HCT116 (cell line): ENCODE measurements at regions not wholly inside any gene's neighbourhood (a gene's known extent, or its start where the extent isn't known, plus 50 kb on each side); places are given as distances from the start of the nearest gene placed in this dataset.

Experiments used
- ATAC-seq: fragments of 200-7000 bp; cut with Tn5 transposase; 2 replicates; pipeline ENCODE4 v1.9.1; 2020; ENCODE audit warnings: mild to moderate bottlenecking, moderate library complexity
- BruUV-seq: library from RNA; stranded (reverse); fragments of 400-500 nt; replicated peaks from 2 replicates; lab custom pipeline; 2021; lab: Mats Ljungman, UMichigan
- CTCF ChIA-PET: fragments of 300-600 bp; sonication (Branson Sonifier 250); formaldehyde crosslinking; loops from one replicate; lab custom pipeline; 2021; ENCODE audit warnings: antibody characterized with exemption; lab: Charles Lee
- POLR2A ChIA-PET: fragments of 300-600, 350-600 bp; sonication (Branson Sonifier 250); formaldehyde crosslinking; loops from one replicate; lab custom pipeline; 2021; ENCODE audit warnings: antibody characterized with exemption; lab: Charles Lee
- RAD21 ChIA-PET, 2 experiments: fragments of 300-600 bp; sonication (Branson Sonifier 250); formaldehyde crosslinking; loops; one replicate each; lab custom pipeline; 2023; ENCODE audit warnings: low total read pairs in 2 of 2; ENCODE audit not compliant: uncharacterized antibody in 2 of 2, unreplicated experiment in 2 of 2, low non-redundant PET in 1 of 2; lab: Charles Lee
- DNase-seq: peaks from one replicate; pipeline ENCODE4 v3.0.0-alpha.2; 2010; ENCODE audit warnings: low read depth, low spot score
- H2AFZ ChIP-seq: fragments of 200-600 bp; shearing (Covaris generic), sonication (generic); 2 replicates; pipeline ENCODE4 v1.6.1; 2017; ENCODE audit warnings: low read depth, mixed run types, mixed read lengths, antibody characterized with exemption, low read length; ENCODE audit not compliant: poor library complexity, severe bottlenecking
- H3K27ac ChIP-seq: 2 replicates; pipeline ENCODE4 v1.5.1; 2012; ENCODE audit warnings: low read depth, low read length
- H3K27me3 ChIP-seq: fragments of 200-600 bp; sonication (generic); 2 replicates; pipeline ENCODE4 v1.6.1; 2016; ENCODE audit warnings: mixed run types, low read length, mixed read lengths; ENCODE audit not compliant: insufficient read depth
- H3K36me3 ChIP-seq, 2 experiments: fragments of 200-500 bp in 1 of 2; fragments of 200-600 bp in 1 of 2; sonication (Bioruptor generic) in 1 of 2; sonication (generic) in 1 of 2; 2 replicates each; pipeline versions ENCODE4 v1.5.1 to v1.6.1; 2014 to 2016; ENCODE audit warnings: low read length in 2 of 2, inconsistent platforms in 1 of 2, mixed read lengths in 1 of 2, mixed run types in 1 of 2; ENCODE audit not compliant: insufficient read depth in 2 of 2, control insufficient read depth in 1 of 2
- H3K4me1 ChIP-seq, 2 experiments: fragments of 200-600 bp in 1 of 2; sonication (generic) in 1 of 2; 2 replicates each; pipeline versions ENCODE4 v1.5.1 to v1.6.1; 2012 to 2017; ENCODE audit warnings: low read length in 2 of 2, inconsistent platforms in 1 of 2, mild to moderate bottlenecking in 1 of 2, mixed read lengths in 1 of 2, mixed run types in 1 of 2, moderate library complexity in 1 of 2; ENCODE audit not compliant: insufficient read depth in 2 of 2, control insufficient read depth in 1 of 2
- H3K4me2 ChIP-seq: fragments of 200-600 bp; sonication (generic); 2 replicates; pipeline ENCODE4 v1.6.1; 2017; ENCODE audit warnings: mixed run types, low read length, mixed read lengths
- H3K4me3 ChIP-seq, 2 experiments: fragments of 200-600 bp in 1 of 2; sonication (generic) in 1 of 2; replicated peaks in 1 of 2; 2 replicates each; pipeline ENCODE4 v1.5.1; 2011 to 2016; ENCODE audit warnings: low read length in 2 of 2, control low read depth in 1 of 2, low read depth in 1 of 2, mild to moderate bottlenecking in 1 of 2, mixed read lengths in 1 of 2, mixed run types in 1 of 2
- H3K79me2 ChIP-seq: fragments of 200-600 bp; sonication (generic); 2 replicates; pipeline ENCODE4 v1.6.1; 2017; ENCODE audit warnings: mild to moderate bottlenecking, mixed run types, low read length, moderate library complexity, mixed read lengths; ENCODE audit not compliant: insufficient read depth
- H3K9ac ChIP-seq: fragments of 200-600 bp; sonication (generic); 2 replicates; pipeline ENCODE4 v1.6.1; 2016; ENCODE audit warnings: low read length, mixed read lengths
- H3K9me2 ChIP-seq: fragments of 200-600 bp; sonication (generic), shearing (Covaris generic); 2 replicates; pipeline ENCODE4 v1.6.1; 2017; ENCODE audit warnings: mixed run types, mild to moderate bottlenecking, moderate library complexity; ENCODE audit not compliant: insufficient read depth
- H3K9me3 ChIP-seq, 2 experiments: fragments of 200-500 bp in 1 of 2; fragments of 200-600 bp in 1 of 2; sonication (Bioruptor generic) in 1 of 2; sonication (generic) in 1 of 2; 2 replicates each; pipeline ENCODE4 v1.6.1; 2014 to 2017; ENCODE audit warnings: low read length in 2 of 2, mixed read lengths in 2 of 2, inconsistent platforms in 1 of 2, low read depth in 1 of 2, mild to moderate bottlenecking in 1 of 2, mixed run types in 1 of 2, moderate library complexity in 1 of 2; ENCODE audit not compliant: control insufficient read depth in 1 of 2, insufficient read depth in 1 of 2
- H4K20me1 ChIP-seq: fragments of 200-600 bp; sonication (generic), shearing (Covaris generic); 2 replicates; pipeline ENCODE4 v1.6.1; 2017; ENCODE audit warnings: mixed run types, mild to moderate bottlenecking, moderate library complexity; ENCODE audit not compliant: insufficient read depth
- CBX3 ChIP-seq: IDR thresholded peaks from 2 replicates; pipeline ENCODE4 v1.6.1; 2012; ENCODE audit warnings: low read depth
- CEBPB ChIP-seq: IDR thresholded peaks from 2 replicates; pipeline ENCODE4 v1.6.1; 2012; ENCODE audit warnings: low read depth
- CTCF ChIP-seq, 3 experiments: fragments of 200-600 bp in 1 of 3; sonication (generic) in 1 of 3; IDR thresholded peaks in 2 of 3; conservative IDR thresholded peaks in 1 of 3; 2 replicates each; pipeline ENCODE4 v1.5.1; 2012 to 2017; ENCODE audit warnings: low read depth in 2 of 3, low read length in 2 of 3, antibody characterized with exemption in 1 of 3, borderline replicate concordance in 1 of 3, control low read depth in 1 of 3, mild to moderate bottlenecking in 1 of 3, mixed read lengths in 1 of 3, mixed run types in 1 of 3, moderate library complexity in 1 of 3; ENCODE audit not compliant: insufficient read depth in 1 of 3
- ELF1 ChIP-seq: IDR thresholded peaks from 2 replicates; pipeline ENCODE4 v1.6.1; 2012; ENCODE audit warnings: low read depth, borderline replicate concordance
- EZH2phosphoT487 ChIP-seq: fragments of 200-600 bp; IDR thresholded peaks from 2 replicates; pipeline ENCODE4 v1.6.1; 2018; ENCODE audit warnings: antibody characterized with exemption, borderline replicate concordance
- FOSL1 ChIP-seq: IDR thresholded peaks from 2 replicates; pipeline ENCODE4 v1.6.1; 2012; ENCODE audit warnings: low read depth
- JUND ChIP-seq: IDR thresholded peaks from 2 replicates; pipeline ENCODE4 v1.6.1; 2012
- RAD21 ChIP-seq: IDR thresholded peaks from 2 replicates; pipeline ENCODE4 v1.6.1; 2012; ENCODE audit warnings: low read depth, mild to moderate bottlenecking
- SIN3A ChIP-seq: IDR thresholded peaks from 2 replicates; pipeline ENCODE4 v1.6.1; 2012; ENCODE audit warnings: low read depth
- YY1 ChIP-seq: IDR thresholded peaks from 2 replicates; pipeline ENCODE4 v1.6.1; 2011; ENCODE audit warnings: low read length, low read depth, moderate library complexity, mild to moderate bottlenecking; ENCODE audit not compliant: insufficient replicate concordance; ENCODE audit errors: extremely low read depth
- ZFX ChIP-seq: fragments of 450-650 bp; IDR thresholded peaks from 2 replicates; pipeline ENCODE4 v1.6.1; 2017
- ZNF274 ChIP-seq: fragments of 200-500 bp; sonication (Bioruptor generic); IDR thresholded peaks from 2 replicates; pipeline ENCODE4 v1.6.1; 2014; ENCODE audit warnings: mild to moderate bottlenecking, low read depth, low read length, inconsistent platforms
- intact Hi-C: fragments of 100-400 bp; cut with micrococcal nuclease; formaldehyde crosslinking; loops from 2 replicates; pipeline ENCODE4 v1.10.0; 2022
- TF ChIP-seq, protein P1 (sequence below): IDR thresholded peaks from 2 replicates; pipeline ENCODE4 v1.6.1; 2012
- TF ChIP-seq, protein P2 (sequence below): IDR thresholded peaks from 2 replicates; pipeline ENCODE4 v1.6.1; 2011; ENCODE audit warnings: mild to moderate bottlenecking, low read length, moderate library complexity; ENCODE audit not compliant: insufficient replicate concordance; ENCODE audit errors: extremely low read depth

- no peak overlapping the region for H3K27ac ChIP-seq
- DNase-seq (no peak), ATAC-seq (no peak)
- intact Hi-C loops, result no loop called here
- no peak overlapping the region for H2AFZ ChIP-seq
- ChIA-PET POLR2A (no interaction called here), RAD21 (no interaction called here), CTCF (no interaction called here)
- no peaks in the 10 kb centered on the region for H4K20me1 ChIP-seq
- H3K36me3 ChIP-seq, result no peaks in the 10 kb centered on the region
- H3K4me2 ChIP-seq, result no peak overlapping the region
- BruUV-seq, result no TSS peak
- no peaks in the 10 kb centered on the region for H3K27me3 ChIP-seq
- H3K4me1 ChIP-seq, result no peaks in the 10 kb centered on the region
- H3K79me2 ChIP-seq, result no peaks in the 10 kb centered on the region
- no peak overlapping the region for H3K9ac ChIP-seq
- H3K9me2 ChIP-seq, result no peaks in the 10 kb centered on the region
- TF ChIP-seq, protein P1, sequence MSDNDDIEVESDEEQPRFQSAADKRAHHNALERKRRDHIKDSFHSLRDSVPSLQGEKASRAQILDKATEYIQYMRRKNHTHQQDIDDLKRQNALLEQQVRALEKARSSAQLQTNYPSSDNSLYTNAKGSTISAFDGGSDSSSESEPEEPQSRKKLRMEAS, result no peak
- H3K9me3 ChIP-seq, result no peaks in the 10 kb centered on the region
- no peak overlapping the region for H3K4me3 ChIP-seq
Observed at GRCh38 chr3:144332868-144333267, 361.2 kb downstream of the DIPK2A start.

GRCh38 chr3:144341471-144341870, 369.8 kb downstream of the DIPK2A start:
- no peak for ATAC-seq
- Histone ChIP-seq H3K9ac (no peak overlapping the region), H3K9me3 (no peaks in the 10 kb centered on the region), H3K9me2 (no peaks in the 10 kb centered on the region), H3K27ac (no peak overlapping the region), H3K4me3 (no peak overlapping the region), H3K79me2 (no peaks in the 10 kb centered on the region), H3K36me3 (no peaks in the 10 kb centered on the region), H3K4me2 (no peak overlapping the region), H4K20me1 (no peaks in the 10 kb centered on the region), H3K4me1 (no peaks in the 10 kb centered on the region), H3K27me3 (no peaks in the 10 kb centered on the region), H2AFZ (no peak overlapping the region)
- RAD21 ChIA-PET, result no interaction called here
- BruUV-seq, result no TSS peak
- CTCF ChIA-PET, result no interaction called here
- intact Hi-C loops, result no loop called here
- POLR2A ChIA-PET, result no interaction called here
- DNase-seq, result no peak
- no peak for TF ChIP-seq CEBPB
- TF ChIP-seq ZFX, result no peak
- no peak for TF ChIP-seq CBX3
- TF ChIP-seq, protein P2, sequence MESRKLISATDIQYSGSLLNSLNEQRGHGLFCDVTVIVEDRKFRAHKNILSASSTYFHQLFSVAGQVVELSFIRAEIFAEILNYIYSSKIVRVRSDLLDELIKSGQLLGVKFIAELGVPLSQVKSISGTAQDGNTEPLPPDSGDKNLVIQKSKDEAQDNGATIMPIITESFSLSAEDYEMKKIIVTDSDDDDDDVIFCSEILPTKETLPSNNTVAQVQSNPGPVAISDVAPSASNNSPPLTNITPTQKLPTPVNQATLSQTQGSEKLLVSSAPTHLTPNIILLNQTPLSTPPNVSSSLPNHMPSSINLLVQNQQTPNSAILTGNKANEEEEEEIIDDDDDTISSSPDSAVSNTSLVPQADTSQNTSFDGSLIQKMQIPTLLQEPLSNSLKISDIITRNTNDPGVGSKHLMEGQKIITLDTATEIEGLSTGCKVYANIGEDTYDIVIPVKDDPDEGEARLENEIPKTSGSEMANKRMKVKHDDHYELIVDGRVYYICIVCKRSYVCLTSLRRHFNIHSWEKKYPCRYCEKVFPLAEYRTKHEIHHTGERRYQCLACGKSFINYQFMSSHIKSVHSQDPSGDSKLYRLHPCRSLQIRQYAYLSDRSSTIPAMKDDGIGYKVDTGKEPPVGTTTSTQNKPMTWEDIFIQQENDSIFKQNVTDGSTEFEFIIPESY, result no peak
- TF ChIP-seq FOSL1, result no peak
- no peak for TF ChIP-seq ZNF274
- no peak for TF ChIP-seq RAD21
- TF ChIP-seq SIN3A, result no peak
- TF ChIP-seq ELF1, result no peak
- TF ChIP-seq YY1, result no peak
- TF ChIP-seq CTCF (IDR thresholded peaks at IDR 0.05 in 2 of 3, conservative IDR thresholded peaks at IDR 0.05 in 1 of 3; ENCODE audit: borderline replicate concordance in 1 of 3, insufficient read depth in 1 of 3, low read depth in 2 of 3, low read length in 2 of 3), result no peak
- TF ChIP-seq JUND, result no peak
- TF ChIP-seq EZH2phosphoT487, result no peak
